DOHH2 (cell line): ENCODE measurements at regions not wholly inside any gene's neighbourhood (a gene's known extent, or its start where the extent isn't known, plus 50 kb on each side); places are given as distances from the start of the nearest gene placed in this dataset.

ENCODE experiments used
- H3F3A ChIP-seq: fragments of 200-600 bp; sonication (generic), shearing (Covaris generic); 2 replicates; pipeline ENCODE4 v1.6.0; 2016; ENCODE audit warnings: antibody characterized with exemption, mild to moderate bottlenecking; ENCODE audit not compliant: control insufficient read depth, insufficient read depth
- H3K27ac ChIP-seq: fragments of 200-600 bp; sonication (generic); 2 replicates; pipeline ENCODE4 v1.5.1; 2014; ENCODE audit warnings: low read depth, mild to moderate bottlenecking, low read length, moderate library complexity
- H3K27me3 ChIP-seq: fragments of 200-600 bp; sonication (generic); 2 replicates; pipeline ENCODE4 v1.6.1; 2014; ENCODE audit warnings: mild to moderate bottlenecking, low read length, mixed read lengths; ENCODE audit not compliant: control insufficient read depth
- H3K36me3 ChIP-seq: fragments of 200-600 bp; sonication (generic); 2 replicates; pipeline ENCODE4 v1.6.1; 2014; ENCODE audit warnings: mild to moderate bottlenecking, low read length, moderate library complexity, mixed read lengths; ENCODE audit not compliant: control insufficient read depth
- H3K4me1 ChIP-seq: fragments of 200-600 bp; sonication (generic); 2 replicates; pipeline ENCODE4 v1.6.1; 2014; ENCODE audit warnings: mild to moderate bottlenecking, low read length, mixed read lengths; ENCODE audit not compliant: control insufficient read depth
- H3K4me2 ChIP-seq: fragments of 200-600 bp; sonication (generic); 2 replicates; pipeline ENCODE4 v1.6.0; 2014; ENCODE audit warnings: mild to moderate bottlenecking, low read length, moderate library complexity
- H3K4me3 ChIP-seq: fragments of 200-600 bp; sonication (generic); 2 replicates; pipeline ENCODE4 v1.5.1; 2014; ENCODE audit warnings: mild to moderate bottlenecking, low read length, mixed read lengths
- H3K79me2 ChIP-seq: fragments of 200-600 bp; sonication (generic); 2 replicates; pipeline ENCODE4 v1.6.1; 2014; ENCODE audit warnings: mild to moderate bottlenecking, low read length, mixed read lengths; ENCODE audit not compliant: control insufficient read depth
- H3K9me2 ChIP-seq: fragments of 200-600 bp; sonication (generic); replicated peaks from 2 replicates; pipeline ENCODE4 v1.6.1; 2014; ENCODE audit warnings: mild to moderate bottlenecking, low read length, mixed read lengths; ENCODE audit not compliant: control insufficient read depth
- H3K9me3 ChIP-seq: fragments of 200-600 bp; sonication (generic); 2 replicates; pipeline ENCODE4 v1.6.1; 2014; ENCODE audit warnings: antibody characterized with exemption, low read length, mixed read lengths; ENCODE audit not compliant: control insufficient read depth, insufficient read depth
- H4K20me1 ChIP-seq: fragments of 200-600 bp; sonication (generic); 2 replicates; pipeline ENCODE4 v1.6.0; 2014; ENCODE audit warnings: low read depth, mild to moderate bottlenecking, antibody characterized with exemption, low read length, moderate library complexity; ENCODE audit not compliant: control insufficient read depth, insufficient read depth
- EZH2phosphoT487 ChIP-seq: fragments of 200-600 bp; sonication (generic); IDR thresholded peaks from 2 replicates; pipeline ENCODE4 v1.6.1; 2017; ENCODE audit warnings: borderline replicate concordance, mild to moderate bottlenecking, antibody characterized with exemption, low read length, moderate library complexity, mixed read lengths
- TF ChIP-seq, protein P1 (sequence below): fragments of 200-600 bp; sonication (generic); IDR thresholded peaks from one replicate; pipeline ENCODE4 v1.5.1; 2014; ENCODE audit warnings: antibody characterized with exemption, mild to moderate bottlenecking, low read depth, low read length; ENCODE audit not compliant: poor library complexity, severe bottlenecking

DNA sequence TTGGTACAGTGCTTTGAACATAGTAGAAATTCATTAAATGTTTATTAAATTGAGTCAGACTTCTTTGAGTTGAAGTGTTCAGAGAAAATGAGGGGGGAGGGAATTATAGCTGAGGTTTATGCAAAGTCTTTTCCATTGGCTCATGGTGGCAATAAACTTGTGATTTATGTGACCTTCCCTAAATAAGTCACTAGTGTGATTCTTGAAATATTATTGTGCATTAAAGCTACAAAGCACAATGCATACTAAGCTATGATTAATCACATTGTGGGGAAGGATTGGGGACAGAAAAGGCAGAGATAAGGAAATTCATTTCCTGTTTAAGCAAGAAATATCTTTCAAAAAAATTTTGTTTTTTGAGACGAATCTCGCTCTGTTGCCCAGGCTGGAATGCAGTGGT lies 877.5 kb downstream of the TFAP2A start:
- no peaks in the 10 kb centered on the region for H3K79me2 ChIP-seq
- no peaks in the 10 kb centered on the region for H3K9me3 ChIP-seq
- H3F3A ChIP-seq = no peaks in the 10 kb centered on the region
- no peak for TF ChIP-seq EZH2phosphoT487
- TF ChIP-seq, protein P1, sequence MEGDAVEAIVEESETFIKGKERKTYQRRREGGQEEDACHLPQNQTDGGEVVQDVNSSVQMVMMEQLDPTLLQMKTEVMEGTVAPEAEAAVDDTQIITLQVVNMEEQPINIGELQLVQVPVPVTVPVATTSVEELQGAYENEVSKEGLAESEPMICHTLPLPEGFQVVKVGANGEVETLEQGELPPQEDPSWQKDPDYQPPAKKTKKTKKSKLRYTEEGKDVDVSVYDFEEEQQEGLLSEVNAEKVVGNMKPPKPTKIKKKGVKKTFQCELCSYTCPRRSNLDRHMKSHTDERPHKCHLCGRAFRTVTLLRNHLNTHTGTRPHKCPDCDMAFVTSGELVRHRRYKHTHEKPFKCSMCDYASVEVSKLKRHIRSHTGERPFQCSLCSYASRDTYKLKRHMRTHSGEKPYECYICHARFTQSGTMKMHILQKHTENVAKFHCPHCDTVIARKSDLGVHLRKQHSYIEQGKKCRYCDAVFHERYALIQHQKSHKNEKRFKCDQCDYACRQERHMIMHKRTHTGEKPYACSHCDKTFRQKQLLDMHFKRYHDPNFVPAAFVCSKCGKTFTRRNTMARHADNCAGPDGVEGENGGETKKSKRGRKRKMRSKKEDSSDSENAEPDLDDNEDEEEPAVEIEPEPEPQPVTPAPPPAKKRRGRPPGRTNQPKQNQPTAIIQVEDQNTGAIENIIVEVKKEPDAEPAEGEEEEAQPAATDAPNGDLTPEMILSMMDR = no peak
- no peak overlapping the region for H3K4me2 ChIP-seq
- H3K9me2 ChIP-seq = no peaks in the 10 kb centered on the region
- no peaks in the 10 kb centered on the region for H3K27me3 ChIP-seq
- no peaks in the 10 kb centered on the region for H3K36me3 ChIP-seq
- H3K4me1 ChIP-seq = no peaks in the 10 kb centered on the region
- H3K4me3 ChIP-seq = no peak overlapping the region
- H3K27ac ChIP-seq = no peak overlapping the region
- no peaks in the 10 kb centered on the region for H4K20me1 ChIP-seq

DNA sequence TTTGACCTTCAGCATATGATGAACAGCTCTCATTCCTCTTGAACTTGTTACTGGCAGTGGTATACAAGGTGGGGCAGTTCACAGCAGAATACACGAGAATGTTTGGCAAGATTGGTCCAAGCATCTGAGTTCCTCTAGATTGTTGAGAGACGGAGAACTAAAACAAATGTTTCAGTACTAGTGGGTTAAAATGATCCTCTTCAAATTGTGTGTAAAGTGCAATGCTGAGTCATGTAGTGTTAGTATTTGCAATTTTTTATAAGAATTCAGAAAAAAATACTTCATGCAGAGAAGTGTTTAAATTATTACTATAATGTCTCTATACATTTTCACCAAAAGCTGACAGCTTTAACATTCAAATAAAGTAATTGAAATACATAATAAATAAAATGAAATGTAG lies 879.8 kb downstream of the TFAP2A start:
- H3F3A ChIP-seq = no peaks in the 10 kb centered on the region
- H3K9me2 ChIP-seq = no peaks in the 10 kb centered on the region
- H3K4me1 ChIP-seq = no peaks in the 10 kb centered on the region
- H3K27ac ChIP-seq = no peak overlapping the region
- no peaks in the 10 kb centered on the region for H4K20me1 ChIP-seq
- no peaks in the 10 kb centered on the region for H3K79me2 ChIP-seq
- no peaks in the 10 kb centered on the region for H3K27me3 ChIP-seq
- H3K36me3 ChIP-seq = no peaks in the 10 kb centered on the region
- no peak for TF ChIP-seq EZH2phosphoT487
- TF ChIP-seq, protein P1 = no peak
- no peak overlapping the region for H3K4me2 ChIP-seq
- H3K4me3 ChIP-seq = no peak overlapping the region
- H3K9me3 ChIP-seq = no peaks in the 10 kb centered on the region

DNA sequence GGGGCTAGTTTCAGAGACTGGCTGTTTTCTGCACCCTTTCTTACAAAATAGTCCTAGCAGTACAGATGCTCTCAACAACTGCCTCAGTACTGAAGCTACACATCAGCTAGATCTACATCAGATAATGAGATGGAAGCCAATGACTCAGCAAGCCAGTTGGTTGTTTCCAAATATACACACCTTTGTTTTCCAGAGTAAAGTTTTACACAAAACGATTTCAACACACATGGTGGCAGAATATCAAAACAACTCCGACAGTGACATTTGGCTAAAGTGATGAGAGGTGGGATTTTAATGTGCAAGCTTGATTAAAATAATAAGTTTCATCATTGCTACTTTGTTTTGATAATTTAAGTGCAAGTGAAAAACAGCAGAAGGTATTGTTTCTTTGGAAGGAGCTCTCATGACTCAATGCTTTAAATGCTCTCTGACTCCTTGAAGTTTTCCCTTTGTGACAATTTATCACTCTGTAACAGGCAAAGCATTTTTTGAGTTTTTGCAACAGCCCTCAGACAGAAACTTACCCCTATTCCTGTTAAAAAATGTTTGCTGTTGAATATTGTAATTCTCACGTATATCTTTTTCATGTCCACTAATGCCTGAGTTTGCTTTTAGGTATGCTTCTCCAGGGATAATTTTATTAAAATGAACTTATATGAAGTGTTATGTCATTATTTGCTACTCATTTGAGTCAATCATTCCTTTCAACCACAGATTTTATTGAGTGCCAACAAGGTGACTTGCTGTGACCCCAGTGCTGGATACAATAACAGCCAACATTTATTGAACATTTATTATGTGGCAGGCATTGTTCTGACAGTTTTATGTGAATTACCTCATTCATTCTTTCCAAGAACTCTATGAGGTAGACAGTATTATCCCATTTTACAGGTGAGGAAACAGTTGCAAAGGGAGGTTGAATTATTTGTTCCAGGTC lies 882.0 kb downstream of the TFAP2A start:
- H3K9me2 ChIP-seq = no peaks in the 10 kb centered on the region
- no peaks in the 10 kb centered on the region for H3K79me2 ChIP-seq
- no peaks in the 10 kb centered on the region for H3K36me3 ChIP-seq
- H4K20me1 ChIP-seq = no peaks in the 10 kb centered on the region
- no peaks in the 10 kb centered on the region for H3K27me3 ChIP-seq
- H3F3A ChIP-seq = no peaks in the 10 kb centered on the region
- no peak overlapping the region for H3K27ac ChIP-seq
- no peak overlapping the region for H3K4me3 ChIP-seq
- H3K4me1 ChIP-seq = no peaks in the 10 kb centered on the region
- no peak for TF ChIP-seq EZH2phosphoT487
- TF ChIP-seq, protein P1 = no peak
- H3K4me2 ChIP-seq = no peak overlapping the region
- H3K9me3 ChIP-seq = no peaks in the 10 kb centered on the region
